HCT116 (cell line): ENCODE measurements at regions not wholly inside any gene's neighbourhood (a gene's known extent, or its start where the extent isn't known, plus 50 kb on each side); places are given as distances from the start of the nearest gene placed in this dataset.

Experiments used
- ATAC-seq: fragments of 200-7000 bp; cut with Tn5 transposase; 2 replicates; pipeline ENCODE4 v1.9.1; 2020; ENCODE audit warnings: mild to moderate bottlenecking, moderate library complexity
- BruUV-seq: library from RNA; stranded (reverse); fragments of 400-500 nt; replicated peaks from 2 replicates; lab custom pipeline; 2021; lab: Mats Ljungman, UMichigan
- CTCF ChIA-PET: fragments of 300-600 bp; sonication (Branson Sonifier 250); formaldehyde crosslinking; loops from one replicate; lab custom pipeline; 2021; ENCODE audit warnings: antibody characterized with exemption; lab: Charles Lee
- POLR2A ChIA-PET: fragments of 300-600, 350-600 bp; sonication (Branson Sonifier 250); formaldehyde crosslinking; loops from one replicate; lab custom pipeline; 2021; ENCODE audit warnings: antibody characterized with exemption; lab: Charles Lee
- RAD21 ChIA-PET, 2 experiments: fragments of 300-600 bp; sonication (Branson Sonifier 250); formaldehyde crosslinking; loops; one replicate each; lab custom pipeline; 2023; ENCODE audit warnings: low total read pairs in 2 of 2; ENCODE audit not compliant: uncharacterized antibody in 2 of 2, unreplicated experiment in 2 of 2, low non-redundant PET in 1 of 2; lab: Charles Lee
- DNase-seq: peaks from one replicate; pipeline ENCODE4 v3.0.0-alpha.2; 2010; ENCODE audit warnings: low read depth, low spot score
- H2AFZ ChIP-seq: fragments of 200-600 bp; shearing (Covaris generic), sonication (generic); 2 replicates; pipeline ENCODE4 v1.6.1; 2017; ENCODE audit warnings: low read depth, mixed run types, mixed read lengths, antibody characterized with exemption, low read length; ENCODE audit not compliant: poor library complexity, severe bottlenecking
- H3K27ac ChIP-seq: 2 replicates; pipeline ENCODE4 v1.5.1; 2012; ENCODE audit warnings: low read depth, low read length
- H3K27me3 ChIP-seq: fragments of 200-600 bp; sonication (generic); 2 replicates; pipeline ENCODE4 v1.6.1; 2016; ENCODE audit warnings: mixed run types, low read length, mixed read lengths; ENCODE audit not compliant: insufficient read depth
- H3K36me3 ChIP-seq, 2 experiments: fragments of 200-500 bp in 1 of 2; fragments of 200-600 bp in 1 of 2; sonication (Bioruptor generic) in 1 of 2; sonication (generic) in 1 of 2; 2 replicates each; pipeline versions ENCODE4 v1.5.1 to v1.6.1; 2014 to 2016; ENCODE audit warnings: low read length in 2 of 2, inconsistent platforms in 1 of 2, mixed read lengths in 1 of 2, mixed run types in 1 of 2; ENCODE audit not compliant: insufficient read depth in 2 of 2, control insufficient read depth in 1 of 2
- H3K4me1 ChIP-seq, 2 experiments: fragments of 200-600 bp in 1 of 2; sonication (generic) in 1 of 2; 2 replicates each; pipeline versions ENCODE4 v1.5.1 to v1.6.1; 2012 to 2017; ENCODE audit warnings: low read length in 2 of 2, inconsistent platforms in 1 of 2, mild to moderate bottlenecking in 1 of 2, mixed read lengths in 1 of 2, mixed run types in 1 of 2, moderate library complexity in 1 of 2; ENCODE audit not compliant: insufficient read depth in 2 of 2, control insufficient read depth in 1 of 2
- H3K4me2 ChIP-seq: fragments of 200-600 bp; sonication (generic); 2 replicates; pipeline ENCODE4 v1.6.1; 2017; ENCODE audit warnings: mixed run types, low read length, mixed read lengths
- H3K4me3 ChIP-seq, 2 experiments: fragments of 200-600 bp in 1 of 2; sonication (generic) in 1 of 2; replicated peaks in 1 of 2; 2 replicates each; pipeline ENCODE4 v1.5.1; 2011 to 2016; ENCODE audit warnings: low read length in 2 of 2, control low read depth in 1 of 2, low read depth in 1 of 2, mild to moderate bottlenecking in 1 of 2, mixed read lengths in 1 of 2, mixed run types in 1 of 2
- H3K79me2 ChIP-seq: fragments of 200-600 bp; sonication (generic); 2 replicates; pipeline ENCODE4 v1.6.1; 2017; ENCODE audit warnings: mild to moderate bottlenecking, mixed run types, low read length, moderate library complexity, mixed read lengths; ENCODE audit not compliant: insufficient read depth
- H3K9ac ChIP-seq: fragments of 200-600 bp; sonication (generic); 2 replicates; pipeline ENCODE4 v1.6.1; 2016; ENCODE audit warnings: low read length, mixed read lengths
- H3K9me2 ChIP-seq: fragments of 200-600 bp; sonication (generic), shearing (Covaris generic); 2 replicates; pipeline ENCODE4 v1.6.1; 2017; ENCODE audit warnings: mixed run types, mild to moderate bottlenecking, moderate library complexity; ENCODE audit not compliant: insufficient read depth
- H3K9me3 ChIP-seq, 2 experiments: fragments of 200-500 bp in 1 of 2; fragments of 200-600 bp in 1 of 2; sonication (Bioruptor generic) in 1 of 2; sonication (generic) in 1 of 2; 2 replicates each; pipeline ENCODE4 v1.6.1; 2014 to 2017; ENCODE audit warnings: low read length in 2 of 2, mixed read lengths in 2 of 2, inconsistent platforms in 1 of 2, low read depth in 1 of 2, mild to moderate bottlenecking in 1 of 2, mixed run types in 1 of 2, moderate library complexity in 1 of 2; ENCODE audit not compliant: control insufficient read depth in 1 of 2, insufficient read depth in 1 of 2
- H4K20me1 ChIP-seq: fragments of 200-600 bp; sonication (generic), shearing (Covaris generic); 2 replicates; pipeline ENCODE4 v1.6.1; 2017; ENCODE audit warnings: mixed run types, mild to moderate bottlenecking, moderate library complexity; ENCODE audit not compliant: insufficient read depth
- CBX3 ChIP-seq: IDR thresholded peaks from 2 replicates; pipeline ENCODE4 v1.6.1; 2012; ENCODE audit warnings: low read depth
- EGR1 ChIP-seq: IDR thresholded peaks from 2 replicates; pipeline ENCODE4 v1.6.1; 2012; ENCODE audit warnings: low read depth
- MAX ChIP-seq: IDR thresholded peaks from 2 replicates; pipeline ENCODE4 v1.6.1; 2012
- POLR2A ChIP-seq: IDR thresholded peaks from 2 replicates; pipeline ENCODE4 v1.7.0; 2011; ENCODE audit warnings: borderline replicate concordance; ENCODE audit not compliant: insufficient read depth, insufficient read length; ENCODE audit errors: extremely low read depth
- SIN3A ChIP-seq: IDR thresholded peaks from 2 replicates; pipeline ENCODE4 v1.6.1; 2012; ENCODE audit warnings: low read depth
- ZNF274 ChIP-seq: fragments of 200-500 bp; sonication (Bioruptor generic); IDR thresholded peaks from 2 replicates; pipeline ENCODE4 v1.6.1; 2014; ENCODE audit warnings: mild to moderate bottlenecking, low read depth, low read length, inconsistent platforms
- intact Hi-C: fragments of 100-400 bp; cut with micrococcal nuclease; formaldehyde crosslinking; loops from 2 replicates; pipeline ENCODE4 v1.10.0; 2022

GRCh38 chr13:37945651-37946575, 76.3 kb upstream of the TRPC4 start:
- Histone ChIP-seq H3K4me1 (no peaks in the 10 kb centered on the region), H3K4me3 (no peak overlapping the region), H2AFZ (no peak overlapping the region), H3K4me2 (no peak overlapping the region), H4K20me1 (no peaks in the 10 kb centered on the region), H3K9me2 (no peaks in the 10 kb centered on the region), H3K79me2 (no peaks in the 10 kb centered on the region), H3K27ac (no peak overlapping the region), H3K27me3 (no peaks in the 10 kb centered on the region), H3K36me3 (no peaks in the 10 kb centered on the region), H3K9ac (no peak overlapping the region), H3K9me3 (peaks cover 7 to 8% of the 10 kb centered on the region in 2 experiments; a peak in 2 of 4 replicates)
- CTCF ChIA-PET = no interaction called here
- DNase-seq (no peak), ATAC-seq (no peak)
- BruUV-seq = no TSS peak
- intact Hi-C loops = no loop called here
- POLR2A ChIA-PET = no interaction called here
- TF ChIP-seq SIN3A (no peak), ZNF274 (no peak), EGR1 (no peak), CBX3 (no peak)
- RAD21 ChIA-PET = no interaction called here

GRCh38 chr13:37944869-37945442, 75.4 kb upstream of the TRPC4 start:
- H3K4me2 ChIP-seq = no peak overlapping the region
- no TSS peak for BruUV-seq
- no peak overlapping the region for H3K9ac ChIP-seq
- intact Hi-C loops = no loop called here
- no peak overlapping the region for H3K4me3 ChIP-seq
- no peaks in the 10 kb centered on the region for H3K4me1 ChIP-seq
- H3K27ac ChIP-seq = no peak overlapping the region
- no peaks in the 10 kb centered on the region for H3K27me3 ChIP-seq
- no peaks in the 10 kb centered on the region for H3K79me2 ChIP-seq
- no peaks in the 10 kb centered on the region for H4K20me1 ChIP-seq
- DNase-seq = no peak
- TF ChIP-seq CBX3 (no peak), MAX (no peak), POLR2A (no peak)
- TF ChIP-seq, all 23 proteins: peak for 0
- ChIA-PET RAD21 (no interaction called here), POLR2A (no interaction called here), CTCF (no interaction called here)
- H2AFZ ChIP-seq = no peak overlapping the region
- H3K9me3 ChIP-seq = peaks cover 8 to 12% of the 10 kb centered on the region in 2 experiments; a peak in 2 of 4 replicates
- H3K9me2 ChIP-seq = no peaks in the 10 kb centered on the region
- H3K36me3 ChIP-seq = no peaks in the 10 kb centered on the region
- ATAC-seq = no peak
